ENCODE measurements at regions not wholly inside any gene's neighbourhood (a gene's known extent, or its start where the extent isn't known, plus 50 kb on each side); places are given as distances from the start of the nearest gene placed in this dataset.

GRCh38 chr6:119440953-119441352 is 91.4 kb upstream of the MAN1A1 start:
- intact Hi-C loops (cut with micrococcal nuclease; ENCODE audit: unreplicated experiment) (no loop called here), in situ Hi-C loops (cut with HindIII; ENCODE audit: extremely low pct_ligation_motif_present, low pct_unique_long_range_greater_than_20kb) (no loop called here)
- WGBS (ENCODE audit: low lambda C conversion rate), result 81% methylated on average over 19 of the region's 37 CpGs
- Histone ChIP-seq H3K4me2 (ENCODE audit: low read depth, low read length) (no peak overlapping the region), H4K20me1 (ENCODE audit: insufficient read depth, low read length) (no peaks in the 10 kb centered on the region), H3K27ac (ENCODE audit: extremely low read length, insufficient read depth, low read length) (no peak overlapping the region), H3K4me3 (replicated peaks in 1 of 3; ENCODE audit: insufficient read depth in 1 of 3, low read depth in 2 of 3, low read length in 3 of 3) (no peak overlapping the region), H3K9ac (ENCODE audit: insufficient read depth, low read depth, low read length) (no peak overlapping the region), H3K79me2 (ENCODE audit: insufficient read depth, low read length) (no peaks in the 10 kb centered on the region), H3K9me3 (ENCODE audit: low read length) (no peaks in the 10 kb centered on the region), H3K27me3 (ENCODE audit: control insufficient read depth in 1 of 2, insufficient read depth in 2 of 2, low read length in 2 of 2) (peaks cover 0 to 2% of the 10 kb centered on the region in 2 experiments; a peak in 2 of 5 replicates), H3K36me3 (replicated peaks in 1 of 2; ENCODE audit: control insufficient read depth in 1 of 2, insufficient read depth in 2 of 2, low read length in 2 of 2) (no peaks in the 10 kb centered on the region), H3K4me1 (ENCODE audit: insufficient read depth, low read length) (no peaks in the 10 kb centered on the region), H2AFZ (ENCODE audit: low read length) (no peak overlapping the region)
- ChIA-PET POLR2A (no interaction called here), CTCF (ENCODE audit: low intra/inter-chr PET ratio, low total read pairs) (no interaction called here)
- no peak for DNase-seq (ENCODE audit: low spot score)
- TF ChIP-seq ZMYM2 (CRISPR knock-in tag; IDR thresholded peaks at IDR 0.05) (no peak), ZNF768 (CRISPR knock-in tag; IDR thresholded peaks at IDR 0.05) (0 out of 2 replicates have a peak, but pooled peaks have one; percentile 17)
- FAIRE-seq, result no peak
- no peak for ATAC-seq
- no TSS peak for BruUV-seq (replicated peaks)

GRCh38 chr6:119436583-119436982 is 87.0 kb upstream of the MAN1A1 start:
- ChIA-PET POLR2A (no interaction called here), CTCF (ENCODE audit: low intra/inter-chr PET ratio, low total read pairs) (no interaction called here)
- Histone ChIP-seq H3K27me3 (ENCODE audit: control insufficient read depth in 1 of 2, insufficient read depth in 2 of 2, low read length in 2 of 2) (no peaks in the 10 kb centered on the region; a peak in 1 of 5 replicates), H3K27ac (ENCODE audit: extremely low read length, insufficient read depth, low read length) (no peak overlapping the region), H3K4me2 (ENCODE audit: low read depth, low read length) (no peak overlapping the region), H3K36me3 (replicated peaks in 1 of 2; ENCODE audit: control insufficient read depth in 1 of 2, insufficient read depth in 2 of 2, low read length in 2 of 2) (no peaks in the 10 kb centered on the region), H3K9me3 (ENCODE audit: low read length) (no peaks in the 10 kb centered on the region), H3K4me1 (ENCODE audit: insufficient read depth, low read length) (no peaks in the 10 kb centered on the region), H3K9ac (ENCODE audit: insufficient read depth, low read depth, low read length) (no peak overlapping the region), H4K20me1 (ENCODE audit: insufficient read depth, low read length) (no peaks in the 10 kb centered on the region), H3K79me2 (ENCODE audit: insufficient read depth, low read length) (no peaks in the 10 kb centered on the region), H2AFZ (ENCODE audit: low read length) (no peak overlapping the region), H3K4me3 (replicated peaks in 1 of 3; ENCODE audit: insufficient read depth in 1 of 3, low read depth in 2 of 3, low read length in 3 of 3) (no peak overlapping the region)
- intact Hi-C loops (cut with micrococcal nuclease; ENCODE audit: unreplicated experiment), result no loop called here
- FAIRE-seq, result no peak
- BruUV-seq (replicated peaks), result no TSS peak
- in situ Hi-C loops (cut with HindIII; ENCODE audit: extremely low pct_ligation_motif_present, low pct_unique_long_range_greater_than_20kb), result no loop called here
- DNase-seq (ENCODE audit: low spot score), result no peak
- ATAC-seq, result no peak
- TF ChIP-seq ZNF776 (CRISPR knock-in tag; IDR thresholded peaks at IDR 0.05), result no peak
- TF ChIP-seq ZKSCAN8 (CRISPR knock-in tag; IDR thresholded peaks at IDR 0.05; ENCODE audit: borderline replicate concordance), result no peak
- 32% methylated on average over 3 of the region's 3 CpGs for WGBS (ENCODE audit: low lambda C conversion rate)
